AG04449 (cell line): ENCODE measurements at regions not wholly inside any gene's neighbourhood (a gene's known extent, or its start where the extent isn't known, plus 50 kb on each side); places are given as distances from the start of the nearest gene placed in this dataset.

Experiments used
- CTCF ChIA-PET: fragments of 350-600 bp; formaldehyde crosslinking; extraction: SDS; loops from one replicate; lab custom pipeline; 2021; ENCODE audit warnings: antibody characterized with exemption; lab: Yijun Ruan, JAX
- POLR2A ChIA-PET: fragments of 400-600, 350-600 bp; formaldehyde crosslinking; extraction: SDS; loops from one replicate; lab custom pipeline; 2020; ENCODE audit warnings: antibody characterized with exemption, inconsistent platforms; lab: Yijun Ruan, JAX
- DNase-seq: peaks from one replicate; pipeline ENCODE4 v3.0.0-alpha.2; 2010; ENCODE audit warnings: low read depth, low spot score
- H3K4me3 ChIP-seq: 2 replicates; pipeline ENCODE4 v1.5.1; 2011; ENCODE audit warnings: low read depth, mild to moderate bottlenecking, control low read depth, low read length
- CTCF ChIP-seq: IDR thresholded peaks from one replicate; pipeline ENCODE4 v1.5.1; 2011; ENCODE audit warnings: mild to moderate bottlenecking, moderate library complexity, low read length, control low read depth, inconsistent platforms; ENCODE audit not compliant: insufficient read depth; ENCODE audit errors: missing control alignments

GRCh38 chr4:144501231-144501780 is 144.7 kb upstream of the HHIP start:
- ChIA-PET CTCF (no interaction called here), POLR2A (no interaction called here)
- TF ChIP-seq CTCF = no peak
- DNase-seq = no peak
- no peak overlapping the region for H3K4me3 ChIP-seq

GRCh38 chr4:144504883-144505282 is 141.1 kb upstream of the HHIP start:
- H3K4me3 ChIP-seq = no peak overlapping the region
- ChIA-PET CTCF (no interaction called here), POLR2A (no interaction called here)
- no peak for DNase-seq
- TF ChIP-seq CTCF = no peak

GRCh38 chr4:144507311-144508101 is 138.4 kb upstream of the HHIP start:
- POLR2A ChIA-PET = no interaction called here
- CTCF ChIA-PET = no interaction called here
- no peak overlapping the region for H3K4me3 ChIP-seq
- no peak for DNase-seq
- no peak for TF ChIP-seq CTCF

GRCh38 chr4:144509088-144510015 is 136.6 kb upstream of the HHIP start:
- TF ChIP-seq CTCF = no peak
- CTCF ChIA-PET = no interaction called here
- no peak overlapping the region for H3K4me3 ChIP-seq
- POLR2A ChIA-PET = no interaction called here
- no peak for DNase-seq

- POLR2A ChIA-PET = no interaction called here
- CTCF ChIA-PET = no interaction called here
- DNase-seq = no peak
- no peak overlapping the region for H3K4me3 ChIP-seq
- no peak for TF ChIP-seq CTCF
Observed at GRCh38 chr4:144514736-144515135, 131.2 kb upstream of the HHIP start.
